ENCODE measurements at regions not wholly inside any gene's neighbourhood (a gene's known extent, or its start where the extent isn't known, plus 50 kb on each side); places are given as distances from the start of the nearest gene placed in this dataset.

DNA sequence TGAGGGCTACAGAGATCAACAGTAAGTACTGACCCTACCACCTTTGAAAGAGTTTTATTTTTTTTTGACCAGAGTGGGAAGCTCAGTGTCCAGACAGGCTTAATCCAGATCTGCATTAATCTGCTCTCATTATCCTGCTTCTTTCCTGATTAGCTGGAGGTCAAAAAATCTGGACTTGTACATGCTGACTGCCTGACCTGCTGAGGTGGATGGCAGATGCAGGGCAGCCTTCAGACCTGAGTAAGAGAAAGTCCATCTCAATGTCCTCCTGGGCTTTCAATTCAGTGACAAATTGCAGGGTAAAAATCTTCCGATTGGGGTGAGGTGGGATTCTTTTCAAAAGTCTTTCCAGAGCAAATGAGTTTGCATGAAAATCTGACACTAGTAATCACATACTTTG lies 998.8 kb upstream of the PIK3C3 start:
- CTCF ChIA-PET: no interaction called here
- H3K27ac ChIP-seq: no peak overlapping the region
- no peak for TF ChIP-seq CTCF (conservative IDR thresholded peaks at IDR 0.05; ENCODE audit: low read depth)
- POLR2A ChIA-PET (ENCODE audit: low non-redundant PET): no interaction called here
- no peak for DNase-seq (ENCODE audit: low spot score)

DNA sequence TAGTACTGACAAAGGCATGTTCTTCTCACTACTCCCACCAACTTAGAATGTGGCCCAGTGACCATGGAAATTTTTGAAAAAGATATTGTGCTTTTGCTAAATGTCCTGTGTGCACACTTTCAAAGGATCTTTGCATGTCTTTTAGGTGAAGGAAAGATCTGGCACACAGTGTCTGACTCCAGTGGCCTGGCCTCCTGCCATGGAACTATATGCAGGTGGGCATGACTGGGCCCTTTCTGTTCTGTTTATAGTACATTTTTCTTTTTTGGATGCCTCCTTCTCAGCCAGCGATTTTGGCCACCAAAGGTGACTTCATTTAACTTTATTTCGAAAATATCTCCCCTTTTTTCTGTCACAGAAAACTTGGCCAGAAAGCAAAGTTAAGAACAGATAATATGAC lies 999.7 kb upstream of the PIK3C3 start:
- no peak for TF ChIP-seq CTCF (conservative IDR thresholded peaks at IDR 0.05; ENCODE audit: low read depth)
- ChIA-PET POLR2A (ENCODE audit: low non-redundant PET) (no interaction called here), CTCF (no interaction called here)
- DNase-seq (ENCODE audit: low spot score): no peak
- H3K27ac ChIP-seq: no peak overlapping the region

- CTCF ChIA-PET: no interaction called here
- DNase-seq (ENCODE audit: low spot score): no peak
- no peak for TF ChIP-seq CTCF (conservative IDR thresholded peaks at IDR 0.05; ENCODE audit: low read depth)
- no peak overlapping the region for H3K27ac ChIP-seq
- POLR2A ChIA-PET (ENCODE audit: low non-redundant PET): no interaction called here
Measured at GRCh38 chr18:40949114-40949950, 1005.7 kb upstream of the PIK3C3 start.

GRCh38 chr18:40944576-40944975 lies 1010.5 kb upstream of the PIK3C3 start:
- POLR2A ChIA-PET (ENCODE audit: low non-redundant PET): no interaction called here
- no peak for TF ChIP-seq CTCF (conservative IDR thresholded peaks at IDR 0.05; ENCODE audit: low read depth)
- no peak for DNase-seq (ENCODE audit: low spot score)
- CTCF ChIA-PET: interaction anchor here (0.5 to 0.6 kb wide), 2 partner anchors 67 to 318 kb away, joined by 3 to 4 read pairs; no protein-coding TSS in a partner anchor
- no peak overlapping the region for H3K27ac ChIP-seq

DNA sequence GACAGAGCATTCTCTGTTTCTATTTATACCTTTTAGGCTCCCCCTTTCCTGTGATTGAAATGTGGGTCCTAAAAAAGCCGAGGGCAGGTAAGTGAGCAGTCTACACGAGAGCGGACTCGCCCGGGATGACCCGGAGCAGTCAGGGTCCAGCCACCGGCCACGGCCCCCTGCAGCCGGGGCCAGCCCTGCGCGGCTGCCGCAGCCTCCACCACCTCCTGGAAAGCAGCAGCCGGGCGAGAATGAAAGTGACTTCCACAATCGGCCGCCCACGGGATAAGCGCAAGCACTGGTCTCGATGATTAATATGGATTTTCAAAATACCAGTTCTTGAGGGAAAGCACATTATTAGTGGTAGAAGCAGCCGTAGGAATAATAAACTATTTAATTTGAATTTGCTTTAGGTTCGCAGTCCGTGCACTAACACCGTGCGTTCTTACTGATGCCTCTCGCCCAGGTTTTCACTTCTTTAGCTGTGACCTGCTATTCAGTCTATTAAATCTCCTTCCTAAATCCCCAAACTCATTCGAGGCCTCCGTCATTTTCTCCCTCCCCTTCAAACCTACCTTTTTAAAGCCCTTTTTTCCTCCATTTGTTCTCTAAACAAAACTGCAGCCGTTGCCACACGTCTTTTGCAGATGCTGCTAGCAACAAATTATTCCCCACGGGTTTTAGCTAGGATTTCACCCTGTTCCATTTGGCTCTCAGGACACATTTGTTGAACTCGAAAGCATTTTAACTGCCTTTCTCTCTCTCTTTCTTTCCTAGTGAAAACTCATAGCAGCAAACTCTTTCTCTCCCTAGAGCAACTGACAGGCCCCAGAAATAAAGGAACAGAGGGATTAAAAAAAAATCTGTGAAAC lies 1015.1 kb upstream of the PIK3C3 start:
- POLR2A ChIA-PET (ENCODE audit: low non-redundant PET): no interaction called here
- CTCF ChIA-PET: no interaction called here
- TF ChIP-seq CTCF (conservative IDR thresholded peaks at IDR 0.05; ENCODE audit: low read depth): no peak
- H3K27ac ChIP-seq: no peak overlapping the region
- no peak for DNase-seq (ENCODE audit: low spot score)

- DNase-seq (ENCODE audit: low spot score): no peak
- POLR2A ChIA-PET (ENCODE audit: low non-redundant PET): no interaction called here
- no peak for TF ChIP-seq CTCF (conservative IDR thresholded peaks at IDR 0.05; ENCODE audit: low read depth)
- CTCF ChIA-PET: no interaction called here
- H3K27ac ChIP-seq: no peak overlapping the region
Measured at GRCh38 chr18:40938615-40939014, 1016.4 kb upstream of the PIK3C3 start.

Measured in RWPE1 (cell line).